GM12873 (cell line): ENCODE measurements at regions not wholly inside any gene's neighbourhood (a gene's known extent, or its start where the extent isn't known, plus 50 kb on each side); places are given as distances from the start of the nearest gene placed in this dataset.

Source experiments
- CTCF ChIP-seq: IDR thresholded peaks from 2 replicates; pipeline ENCODE4 v1.5.1; 2012; ENCODE audit warnings: low read depth, mild to moderate bottlenecking, moderate library complexity, low read length, control low read depth; ENCODE audit not compliant: insufficient read depth; ENCODE audit errors: missing control alignments

GRCh38 chr18:27704736-27705361 is 472.1 kb downstream of the CDH2 start:
- TF ChIP-seq CTCF = no peak

GRCh38 chr18:27699137-27699536 is 477.8 kb downstream of the CDH2 start:
- TF ChIP-seq CTCF = no peak

GRCh38 chr18:27696148-27696547 is 480.8 kb downstream of the CDH2 start:
- TF ChIP-seq CTCF = no peak

GRCh38 chr18:27695503-27695902 is 481.4 kb downstream of the CDH2 start:
- TF ChIP-seq CTCF = no peak

GRCh38 chr18:27695052-27695451 is 481.9 kb downstream of the CDH2 start:
- no peak for TF ChIP-seq CTCF

- no peak for TF ChIP-seq CTCF
Measured at GRCh38 chr18:27688581-27688980, 488.3 kb downstream of the CDH2 start.

GRCh38 chr18:27687351-27687979 is 489.5 kb downstream of the CDH2 start:
- TF ChIP-seq CTCF = no peak
